A673 (cell line): ENCODE measurements at regions not wholly inside any gene's neighbourhood (a gene's known extent, or its start where the extent isn't known, plus 50 kb on each side); places are given as distances from the start of the nearest gene placed in this dataset.

Source experiments
- CTCF ChIP-seq: fragments of 300-800, 200-600 bp; sonication (generic); conservative IDR thresholded peaks from 2 replicates; pipeline ENCODE4 v1.5.1; 2017; ENCODE audit warnings: low read depth, mild to moderate bottlenecking, antibody characterized with exemption, low read length, moderate library complexity, mixed read lengths
- EZH2 ChIP-seq: fragments of 200-600 bp; sonication (generic); IDR thresholded peaks from 2 replicates; pipeline ENCODE4 v1.6.1; 2017; ENCODE audit warnings: borderline replicate concordance, low read depth, mild to moderate bottlenecking, mixed read lengths, antibody characterized with exemption, low read length; ENCODE audit not compliant: poor library complexity, severe bottlenecking

GRCh38 chr5:158267228-158267627, 408.3 kb upstream of the CLINT1 start:
- TF ChIP-seq CTCF, result no peak
- TF ChIP-seq EZH2, result no peak
